ENCODE measurements at regions not wholly inside any gene's neighbourhood (a gene's known extent, or its start where the extent isn't known, plus 50 kb on each side); places are given as distances from the start of the nearest gene placed in this dataset.

GRCh38 chr11:45730014-45730413 is 64.6 kb upstream of the CHST1 start:
- TF ChIP-seq POLR2A (IDR thresholded peaks at IDR 0.05; ENCODE audit: low read length) = no peak
- no peak for TF ChIP-seq GATA1 (IDR thresholded peaks at IDR 0.05; ENCODE audit: low read depth, low read length)
